K562 (cell line): ENCODE measurements at regions not wholly inside any gene's neighbourhood (a gene's known extent, or its start where the extent isn't known, plus 50 kb on each side); places are given as distances from the start of the nearest gene placed in this dataset.

ENCODE experiments used
- ATAC-seq: fragments of 200-7000 bp; cut with Tn5 transposase; 3 replicates; pipeline ENCODE4 v1.9.1; 2020; ENCODE audit warnings: moderate library complexity
- BruUV-seq: library from RNA; stranded (reverse); fragments of 400-500 nt; replicated peaks from 2 replicates; lab custom pipeline; 2021; lab: Mats Ljungman, UMichigan
- CTCF ChIA-PET: fragments of 300-600 bp; formaldehyde crosslinking; extraction: SDS; loops from one replicate; lab custom pipeline; 2021; ENCODE audit warnings: low intra/inter-chr PET ratio; lab: Yijun Ruan, JAX
- POLR2A ChIA-PET: fragments of 300-600, 350-650 bp; sonication (Branson Sonifier 250); formaldehyde crosslinking; extraction: SDS; loops from one replicate; lab custom pipeline; 2021; ENCODE audit warnings: antibody characterized with exemption, inconsistent platforms; lab: Yijun Ruan, JAX
- DNase-seq, 4 experiments: peaks; one replicate each; pipeline versions ENCODE4 v3.0.0 to v3.0.0-alpha.2; 2011 to 2018; ENCODE audit warnings: low spot score in 3 of 4, mixed read lengths in 3 of 4; ENCODE audit errors: extremely low read depth in 1 of 4
- FAIRE-seq: peaks from 2 replicates; lab custom pipeline; 2011; peaks lifted over from hg19 to GRCh38; lab: Jason Lieb, UNC
- H2AFZ ChIP-seq: 2 replicates; pipeline ENCODE4 v1.6.0; 2011; ENCODE audit warnings: low read depth, low read length, control low read depth, inconsistent platforms
- H3K27ac ChIP-seq: fragments of 200-600 bp; 3 replicates; pipeline ENCODE4 v1.8.0; 2011; ENCODE audit warnings: low read depth, mild to moderate bottlenecking, control low read depth, inconsistent platforms, low read length, moderate library complexity, mixed read lengths; ENCODE audit errors: extremely low read depth
- H3K27me3 ChIP-seq, 2 experiments: fragments of 300-600 bp in 1 of 2; 2 replicates in 1 of 2; 3 replicates in 1 of 2; pipeline versions ENCODE4 v1.6.0 to v1.8.0; 2011; ENCODE audit warnings: inconsistent platforms in 2 of 2, low read length in 2 of 2, mild to moderate bottlenecking in 1 of 2, mixed read lengths in 1 of 2, moderate library complexity in 1 of 2; ENCODE audit not compliant: control insufficient read depth in 2 of 2, insufficient read depth in 2 of 2
- H3K36me3 ChIP-seq: fragments of 300-600 bp; 3 replicates; pipeline ENCODE4 v1.8.0; 2011; ENCODE audit warnings: mild to moderate bottlenecking, low read length, inconsistent platforms; ENCODE audit not compliant: control insufficient read depth, insufficient read depth
- H3K4me1 ChIP-seq, 2 experiments: fragments of 200-600 bp in 1 of 2; replicated peaks in 1 of 2; 2 replicates in 1 of 2; 3 replicates in 1 of 2; pipeline versions ENCODE4 v1.5.1 to v1.8.0; 2011; ENCODE audit warnings: inconsistent platforms in 2 of 2, low read length in 2 of 2, mild to moderate bottlenecking in 1 of 2, mixed read lengths in 1 of 2, moderate library complexity in 1 of 2; ENCODE audit not compliant: control insufficient read depth in 2 of 2, insufficient read depth in 2 of 2
- H3K4me2 ChIP-seq: 2 replicates; pipeline ENCODE4 v1.6.1; 2011; ENCODE audit warnings: low read length, control low read depth, inconsistent platforms, mixed read lengths; ENCODE audit not compliant: insufficient read depth
- H3K4me3 ChIP-seq: fragments of 200-600 bp; sonication (generic), shearing (Covaris generic); 2 replicates; pipeline ENCODE4 v1.5.1; 2016; ENCODE audit warnings: control low read depth, inconsistent platforms
- H3K79me2 ChIP-seq: fragments of 200-600 bp; 3 replicates; pipeline ENCODE4 v1.8.0; 2011; ENCODE audit warnings: low read length, inconsistent platforms; ENCODE audit not compliant: control insufficient read depth, insufficient read depth
- H3K9ac ChIP-seq, 2 experiments: 2 replicates each; pipeline versions ENCODE4 v1.6.0 to v1.6.1; 2011; ENCODE audit warnings: low read depth in 2 of 2, low read length in 2 of 2, control low read depth in 1 of 2, inconsistent platforms in 1 of 2, mild to moderate bottlenecking in 1 of 2, mixed read lengths in 1 of 2; ENCODE audit not compliant: insufficient read depth in 1 of 2
- H3K9me1 ChIP-seq: one replicate; pipeline ENCODE4 v1.6.0; 2011; ENCODE audit warnings: inconsistent platforms, mild to moderate bottlenecking, low read length, moderate library complexity; ENCODE audit not compliant: control insufficient read depth, insufficient read depth
- H3K9me3 ChIP-seq: replicated peaks from 2 replicates; pipeline ENCODE4 v1.5.1; 2011; ENCODE audit warnings: low read depth, low read length, inconsistent platforms; ENCODE audit not compliant: control insufficient read depth, insufficient read depth
- H4K20me1 ChIP-seq: replicated peaks from 2 replicates; pipeline ENCODE4 v1.6.1; 2011; ENCODE audit warnings: low read length, inconsistent platforms, mixed read lengths; ENCODE audit not compliant: control insufficient read depth, insufficient read depth
- HDAC6 ChIP-seq: IDR thresholded peaks from 2 replicates; pipeline ENCODE4 v1.6.1; 2012; ENCODE audit warnings: low read depth, mild to moderate bottlenecking, control low read depth, inconsistent platforms, low read length, moderate library complexity
- HDAC8 ChIP-seq: fragments of 450-650 bp; IDR thresholded peaks from 2 replicates; pipeline ENCODE4 v1.6.1; 2016; ENCODE audit warnings: mild to moderate bottlenecking, missing genetic modification characterization, moderate library complexity, missing compliant biosample characterization
- PCBP1 ChIP-seq: fragments of 200-400 bp; formaldehyde crosslinking; IDR thresholded peaks from 2 replicates; pipeline ENCODE4 v1.6.1; 2018; ENCODE audit warnings: mild to moderate bottlenecking, low read depth, low read length; ENCODE audit not compliant: poor library complexity, severe bottlenecking
- YY1 ChIP-seq, 3 experiments: IDR thresholded peaks; 2 replicates each; pipeline ENCODE4 v1.6.1; 2011; ENCODE audit warnings: low read length in 2 of 3, mild to moderate bottlenecking in 2 of 3, moderate library complexity in 2 of 3, borderline replicate concordance in 1 of 3, control low read depth in 1 of 3, low read depth in 1 of 3; ENCODE audit not compliant: insufficient read depth in 3 of 3, insufficient replicate concordance in 2 of 3, control insufficient read depth in 1 of 3, insufficient read length in 1 of 3; ENCODE audit errors: extremely low read depth in 1 of 3
- ZNF717 ChIP-seq: fragments of 250-450 bp; sonication (Bioruptor Pico); IDR thresholded peaks from 2 replicates; pipeline ENCODE4 v1.5.0; 2021
- WGBS: fragments of 100-300 bp; shearing (Covaris generic); methylation state at CpG from one replicate; pipeline ENCODE4 v1.1.6; 2016; ENCODE audit warnings: low coverage, mixed read lengths; ENCODE audit not compliant: insufficient coverage; ENCODE audit errors: missing lambda C conversion rate; 5-methylcytosine and 5-hydroxymethylcytosine counted together
- in situ Hi-C: fragments of 300-500 bp; cut with MboI; formaldehyde crosslinking; loops from 4 replicates; pipeline ENCODE4 v1.15.0; 2018; ENCODE audit warnings: inconsistent platforms, mixed read lengths
- intact Hi-C: fragments of 100-400 bp; cut with micrococcal nuclease; formaldehyde crosslinking; loops from 2 replicates; pipeline ENCODE4 v1.14.2; 2022
- TF ChIP-seq, protein P1 (sequence below): fragments of 200-800 bp; sonication (Bioruptor generic); IDR thresholded peaks from 2 replicates; pipeline ENCODE4 v1.6.1; 2017; ENCODE audit warnings: missing genetic modification characterization, missing compliant biosample characterization
- TF ChIP-seq, protein P2 (sequence below): fragments of 250-450 bp; sonication (Bioruptor Pico); IDR thresholded peaks from 2 replicates; pipeline ENCODE4 v1.5.1; 2021; ENCODE audit warnings: mild to moderate bottlenecking
- TF ChIP-seq, protein P3 (sequence below): IDR thresholded peaks from 2 replicates; pipeline ENCODE4 v1.6.1; 2016; ENCODE audit warnings: missing genetic modification characterization, missing compliant biosample characterization

DNA sequence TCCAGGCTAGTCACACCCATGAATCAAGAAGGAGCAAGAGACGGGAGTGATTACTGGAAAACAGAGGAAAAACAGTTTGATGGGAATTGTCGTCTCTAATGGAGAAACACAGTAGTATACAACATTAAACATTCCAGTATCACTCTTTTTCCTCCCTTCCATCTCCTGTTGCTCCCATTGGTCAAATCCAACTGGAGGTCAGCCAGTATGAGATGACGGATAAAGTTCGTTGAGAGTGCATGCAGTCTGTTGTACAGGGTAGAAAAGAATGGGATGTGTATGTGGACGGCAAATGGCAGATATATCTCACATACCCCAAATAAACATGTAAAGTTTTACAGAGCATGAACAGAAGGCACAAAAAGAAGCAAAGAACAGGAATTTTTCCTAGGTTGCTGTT, 221.9 kb upstream of the TNP1 start (continued):
- TF ChIP-seq, protein P1, sequence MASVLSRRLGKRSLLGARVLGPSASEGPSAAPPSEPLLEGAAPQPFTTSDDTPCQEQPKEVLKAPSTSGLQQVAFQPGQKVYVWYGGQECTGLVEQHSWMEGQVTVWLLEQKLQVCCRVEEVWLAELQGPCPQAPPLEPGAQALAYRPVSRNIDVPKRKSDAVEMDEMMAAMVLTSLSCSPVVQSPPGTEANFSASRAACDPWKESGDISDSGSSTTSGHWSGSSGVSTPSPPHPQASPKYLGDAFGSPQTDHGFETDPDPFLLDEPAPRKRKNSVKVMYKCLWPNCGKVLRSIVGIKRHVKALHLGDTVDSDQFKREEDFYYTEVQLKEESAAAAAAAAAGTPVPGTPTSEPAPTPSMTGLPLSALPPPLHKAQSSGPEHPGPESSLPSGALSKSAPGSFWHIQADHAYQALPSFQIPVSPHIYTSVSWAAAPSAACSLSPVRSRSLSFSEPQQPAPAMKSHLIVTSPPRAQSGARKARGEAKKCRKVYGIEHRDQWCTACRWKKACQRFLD (CRISPR knock-in tag) = no peak
- TF ChIP-seq HDAC8 (no peak), HDAC6 (no peak), YY1 (IDR thresholded peaks at IDR 0.05; ENCODE audit: borderline replicate concordance in 1 of 3, control insufficient read depth in 1 of 3, extremely low read depth in 1 of 3, insufficient read depth in 3 of 3, insufficient read length in 1 of 3, insufficient replicate concordance in 2 of 3, low read depth in 1 of 3, low read length in 2 of 3) (no peak), ZNF717 (CRISPR knock-in tag) (no peak)
- TF ChIP-seq, protein P2, sequence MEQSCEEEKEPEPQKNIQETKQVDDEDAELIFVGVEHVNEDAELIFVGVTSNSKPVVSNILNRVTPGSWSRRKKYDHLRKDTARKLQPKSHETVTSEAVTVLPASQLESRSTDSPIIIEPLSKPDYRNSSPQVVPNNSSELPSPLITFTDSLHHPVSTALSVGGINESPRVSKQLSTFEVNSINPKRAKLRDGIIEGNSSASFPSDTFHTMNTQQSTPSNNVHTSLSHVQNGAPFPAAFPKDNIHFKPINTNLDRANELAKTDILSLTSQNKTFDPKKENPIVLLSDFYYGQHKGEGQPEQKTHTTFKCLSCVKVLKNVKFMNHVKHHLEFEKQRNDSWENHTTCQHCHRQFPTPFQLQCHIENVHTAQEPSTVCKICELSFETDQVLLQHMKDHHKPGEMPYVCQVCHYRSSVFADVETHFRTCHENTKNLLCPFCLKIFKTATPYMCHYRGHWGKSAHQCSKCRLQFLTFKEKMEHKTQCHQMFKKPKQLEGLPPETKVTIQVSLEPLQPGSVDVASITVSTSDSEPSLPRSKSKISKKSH (CRISPR knock-in tag) = no peak
- TF ChIP-seq, all 486 proteins: peak for 0

DNA sequence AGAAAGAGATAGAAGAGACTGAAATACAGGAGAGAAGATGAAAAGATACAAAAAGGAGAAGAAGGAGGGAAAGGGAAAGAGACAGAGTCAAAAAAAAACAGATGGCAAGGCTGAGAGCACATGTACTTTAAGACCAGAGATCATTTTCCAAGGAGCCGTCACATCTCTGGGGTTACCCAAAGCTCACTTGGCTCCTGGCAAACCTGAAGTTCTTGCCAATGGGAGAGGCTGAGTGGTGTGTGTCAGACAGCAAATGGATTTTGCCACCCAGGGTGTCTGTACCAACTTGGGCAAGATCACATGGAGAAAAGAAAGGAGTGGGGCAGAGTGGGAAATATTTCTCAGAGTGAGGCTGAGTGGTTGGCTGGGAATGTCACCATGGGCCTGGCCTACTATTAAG, 219.3 kb upstream of the TNP1 start:
- ATAC-seq (no peak), FAIRE-seq (no peak), DNase-seq (no peak)
- BruUV-seq = no TSS peak
- peaks cover 14 to 39% of the 10 kb centered on the region in 2 experiments for H3K4me1 ChIP-seq
- no peaks in the 10 kb centered on the region for H4K20me1 ChIP-seq
- H3K4me3 ChIP-seq = no peak overlapping the region
- H3K4me2 ChIP-seq = no peak overlapping the region
- H3K9me3 ChIP-seq = no peaks in the 10 kb centered on the region; the same call in 1 of the 2 replicates
- peaks cover 3% of the 10 kb centered on the region for H3K9me1 ChIP-seq
- H3K79me2 ChIP-seq = no peaks in the 10 kb centered on the region
- H3K36me3 ChIP-seq = no peaks in the 10 kb centered on the region
- no peak overlapping the region for H3K27ac ChIP-seq
- WGBS = no CpG with 5 or more reads among the region's 1 CpG
- H3K27me3 ChIP-seq = no peaks in the 10 kb centered on the region
- peak overlapping the region; percentile 51; the same call in 1 of the 2 replicates for H2AFZ ChIP-seq
- intact Hi-C loops = no loop called here
- no peak overlapping the region for H3K9ac ChIP-seq
- ChIA-PET CTCF (no interaction called here), POLR2A (no interaction called here)
- no peak for TF ChIP-seq PCBP1
- TF ChIP-seq, protein P3, sequence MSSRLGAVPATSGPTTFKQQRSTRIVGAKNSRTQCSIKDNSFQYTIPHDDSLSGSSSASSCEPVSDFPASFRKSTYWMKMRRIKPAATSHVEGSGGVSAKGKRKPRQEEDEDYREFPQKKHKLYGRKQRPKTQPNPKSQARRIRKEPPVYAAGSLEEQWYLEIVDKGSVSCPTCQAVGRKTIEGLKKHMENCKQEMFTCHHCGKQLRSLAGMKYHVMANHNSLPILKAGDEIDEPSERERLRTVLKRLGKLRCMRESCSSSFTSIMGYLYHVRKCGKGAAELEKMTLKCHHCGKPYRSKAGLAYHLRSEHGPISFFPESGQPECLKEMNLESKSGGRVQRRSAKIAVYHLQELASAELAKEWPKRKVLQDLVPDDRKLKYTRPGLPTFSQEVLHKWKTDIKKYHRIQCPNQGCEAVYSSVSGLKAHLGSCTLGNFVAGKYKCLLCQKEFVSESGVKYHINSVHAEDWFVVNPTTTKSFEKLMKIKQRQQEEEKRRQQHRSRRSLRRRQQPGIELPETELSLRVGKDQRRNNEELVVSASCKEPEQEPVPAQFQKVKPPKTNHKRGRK (tag) = peak; percentile 30; the same call in 1 of the 2 replicates
- in situ Hi-C loops = no loop called here
